HCT116 (cell line): ENCODE measurements at regions not wholly inside any gene's neighbourhood (a gene's known extent, or its start where the extent isn't known, plus 50 kb on each side); places are given as distances from the start of the nearest gene placed in this dataset.

Source experiments
- ATAC-seq: fragments of 200-7000 bp; cut with Tn5 transposase; 2 replicates; pipeline ENCODE4 v1.9.1; 2020; ENCODE audit warnings: mild to moderate bottlenecking, moderate library complexity
- BruUV-seq: library from RNA; stranded (reverse); fragments of 400-500 nt; replicated peaks from 2 replicates; lab custom pipeline; 2021; lab: Mats Ljungman, UMichigan
- CTCF ChIA-PET: fragments of 300-600 bp; sonication (Branson Sonifier 250); formaldehyde crosslinking; loops from one replicate; lab custom pipeline; 2021; ENCODE audit warnings: antibody characterized with exemption; lab: Charles Lee
- POLR2A ChIA-PET: fragments of 300-600, 350-600 bp; sonication (Branson Sonifier 250); formaldehyde crosslinking; loops from one replicate; lab custom pipeline; 2021; ENCODE audit warnings: antibody characterized with exemption; lab: Charles Lee
- RAD21 ChIA-PET, 2 experiments: fragments of 300-600 bp; sonication (Branson Sonifier 250); formaldehyde crosslinking; loops; one replicate each; lab custom pipeline; 2023; ENCODE audit warnings: low total read pairs in 2 of 2; ENCODE audit not compliant: uncharacterized antibody in 2 of 2, unreplicated experiment in 2 of 2, low non-redundant PET in 1 of 2; lab: Charles Lee
- DNase-seq: peaks from one replicate; pipeline ENCODE4 v3.0.0-alpha.2; 2010; ENCODE audit warnings: low read depth, low spot score
- H2AFZ ChIP-seq: fragments of 200-600 bp; shearing (Covaris generic), sonication (generic); 2 replicates; pipeline ENCODE4 v1.6.1; 2017; ENCODE audit warnings: low read depth, mixed run types, mixed read lengths, antibody characterized with exemption, low read length; ENCODE audit not compliant: poor library complexity, severe bottlenecking
- H3K27ac ChIP-seq: 2 replicates; pipeline ENCODE4 v1.5.1; 2012; ENCODE audit warnings: low read depth, low read length
- H3K27me3 ChIP-seq: fragments of 200-600 bp; sonication (generic); 2 replicates; pipeline ENCODE4 v1.6.1; 2016; ENCODE audit warnings: mixed run types, low read length, mixed read lengths; ENCODE audit not compliant: insufficient read depth
- H3K36me3 ChIP-seq, 2 experiments: fragments of 200-500 bp in 1 of 2; fragments of 200-600 bp in 1 of 2; sonication (Bioruptor generic) in 1 of 2; sonication (generic) in 1 of 2; 2 replicates each; pipeline versions ENCODE4 v1.5.1 to v1.6.1; 2014 to 2016; ENCODE audit warnings: low read length in 2 of 2, inconsistent platforms in 1 of 2, mixed read lengths in 1 of 2, mixed run types in 1 of 2; ENCODE audit not compliant: insufficient read depth in 2 of 2, control insufficient read depth in 1 of 2
- H3K4me1 ChIP-seq, 2 experiments: fragments of 200-600 bp in 1 of 2; sonication (generic) in 1 of 2; 2 replicates each; pipeline versions ENCODE4 v1.5.1 to v1.6.1; 2012 to 2017; ENCODE audit warnings: low read length in 2 of 2, inconsistent platforms in 1 of 2, mild to moderate bottlenecking in 1 of 2, mixed read lengths in 1 of 2, mixed run types in 1 of 2, moderate library complexity in 1 of 2; ENCODE audit not compliant: insufficient read depth in 2 of 2, control insufficient read depth in 1 of 2
- H3K4me2 ChIP-seq: fragments of 200-600 bp; sonication (generic); 2 replicates; pipeline ENCODE4 v1.6.1; 2017; ENCODE audit warnings: mixed run types, low read length, mixed read lengths
- H3K4me3 ChIP-seq, 2 experiments: fragments of 200-600 bp in 1 of 2; sonication (generic) in 1 of 2; replicated peaks in 1 of 2; 2 replicates each; pipeline ENCODE4 v1.5.1; 2011 to 2016; ENCODE audit warnings: low read length in 2 of 2, control low read depth in 1 of 2, low read depth in 1 of 2, mild to moderate bottlenecking in 1 of 2, mixed read lengths in 1 of 2, mixed run types in 1 of 2
- H3K79me2 ChIP-seq: fragments of 200-600 bp; sonication (generic); 2 replicates; pipeline ENCODE4 v1.6.1; 2017; ENCODE audit warnings: mild to moderate bottlenecking, mixed run types, low read length, moderate library complexity, mixed read lengths; ENCODE audit not compliant: insufficient read depth
- H3K9ac ChIP-seq: fragments of 200-600 bp; sonication (generic); 2 replicates; pipeline ENCODE4 v1.6.1; 2016; ENCODE audit warnings: low read length, mixed read lengths
- H3K9me2 ChIP-seq: fragments of 200-600 bp; sonication (generic), shearing (Covaris generic); 2 replicates; pipeline ENCODE4 v1.6.1; 2017; ENCODE audit warnings: mixed run types, mild to moderate bottlenecking, moderate library complexity; ENCODE audit not compliant: insufficient read depth
- H3K9me3 ChIP-seq, 2 experiments: fragments of 200-500 bp in 1 of 2; fragments of 200-600 bp in 1 of 2; sonication (Bioruptor generic) in 1 of 2; sonication (generic) in 1 of 2; 2 replicates each; pipeline ENCODE4 v1.6.1; 2014 to 2017; ENCODE audit warnings: low read length in 2 of 2, mixed read lengths in 2 of 2, inconsistent platforms in 1 of 2, low read depth in 1 of 2, mild to moderate bottlenecking in 1 of 2, mixed run types in 1 of 2, moderate library complexity in 1 of 2; ENCODE audit not compliant: control insufficient read depth in 1 of 2, insufficient read depth in 1 of 2
- H4K20me1 ChIP-seq: fragments of 200-600 bp; sonication (generic), shearing (Covaris generic); 2 replicates; pipeline ENCODE4 v1.6.1; 2017; ENCODE audit warnings: mixed run types, mild to moderate bottlenecking, moderate library complexity; ENCODE audit not compliant: insufficient read depth
- CBX3 ChIP-seq: IDR thresholded peaks from 2 replicates; pipeline ENCODE4 v1.6.1; 2012; ENCODE audit warnings: low read depth
- EGR1 ChIP-seq: IDR thresholded peaks from 2 replicates; pipeline ENCODE4 v1.6.1; 2012; ENCODE audit warnings: low read depth
- EZH2 ChIP-seq: fragments of 200-600 bp; sonication (generic); IDR thresholded peaks from 2 replicates; pipeline ENCODE4 v1.6.1; 2017; ENCODE audit warnings: antibody characterized with exemption, mixed run types
- EZH2phosphoT487 ChIP-seq: fragments of 200-600 bp; IDR thresholded peaks from 2 replicates; pipeline ENCODE4 v1.6.1; 2018; ENCODE audit warnings: antibody characterized with exemption, borderline replicate concordance
- FOSL1 ChIP-seq: IDR thresholded peaks from 2 replicates; pipeline ENCODE4 v1.6.1; 2012; ENCODE audit warnings: low read depth
- JUND ChIP-seq: IDR thresholded peaks from 2 replicates; pipeline ENCODE4 v1.6.1; 2012
- MAX ChIP-seq: IDR thresholded peaks from 2 replicates; pipeline ENCODE4 v1.6.1; 2012
- POLR2A ChIP-seq: IDR thresholded peaks from 2 replicates; pipeline ENCODE4 v1.7.0; 2011; ENCODE audit warnings: borderline replicate concordance; ENCODE audit not compliant: insufficient read depth, insufficient read length; ENCODE audit errors: extremely low read depth
- RAD21 ChIP-seq: IDR thresholded peaks from 2 replicates; pipeline ENCODE4 v1.6.1; 2012; ENCODE audit warnings: low read depth, mild to moderate bottlenecking
- SP1 ChIP-seq: IDR thresholded peaks from 2 replicates; pipeline ENCODE4 v1.6.1; 2012; ENCODE audit warnings: low read depth
- SRF ChIP-seq: IDR thresholded peaks from 2 replicates; pipeline ENCODE4 v1.6.1; 2012; ENCODE audit warnings: low read depth
- TCF7L2 ChIP-seq: IDR thresholded peaks from 2 replicates; pipeline ENCODE4 v1.7.0; 2011; ENCODE audit warnings: borderline replicate concordance, inconsistent platforms; ENCODE audit not compliant: insufficient read depth, insufficient read length; ENCODE audit errors: extremely low read depth
- YY1 ChIP-seq: IDR thresholded peaks from 2 replicates; pipeline ENCODE4 v1.6.1; 2011; ENCODE audit warnings: low read length, low read depth, moderate library complexity, mild to moderate bottlenecking; ENCODE audit not compliant: insufficient replicate concordance; ENCODE audit errors: extremely low read depth
- ZBTB33 ChIP-seq: IDR thresholded peaks from 2 replicates; pipeline ENCODE4 v1.6.1; 2011; ENCODE audit warnings: mild to moderate bottlenecking, low read length, moderate library complexity; ENCODE audit not compliant: insufficient replicate concordance; ENCODE audit errors: extremely low read depth
- ZFX ChIP-seq: fragments of 450-650 bp; IDR thresholded peaks from 2 replicates; pipeline ENCODE4 v1.6.1; 2017
- ZNF274 ChIP-seq: fragments of 200-500 bp; sonication (Bioruptor generic); IDR thresholded peaks from 2 replicates; pipeline ENCODE4 v1.6.1; 2014; ENCODE audit warnings: mild to moderate bottlenecking, low read depth, low read length, inconsistent platforms
- intact Hi-C: fragments of 100-400 bp; cut with micrococcal nuclease; formaldehyde crosslinking; loops from 2 replicates; pipeline ENCODE4 v1.10.0; 2022
- TF ChIP-seq, protein P1 (sequence below), 3 experiments: fragments of 200-600 bp in 1 of 3; sonication (generic) in 1 of 3; IDR thresholded peaks in 2 of 3; conservative IDR thresholded peaks in 1 of 3; 2 replicates each; pipeline ENCODE4 v1.5.1; 2012 to 2017; ENCODE audit warnings: low read depth in 2 of 3, low read length in 2 of 3, antibody characterized with exemption in 1 of 3, borderline replicate concordance in 1 of 3, control low read depth in 1 of 3, mild to moderate bottlenecking in 1 of 3, mixed read lengths in 1 of 3, mixed run types in 1 of 3, moderate library complexity in 1 of 3; ENCODE audit not compliant: insufficient read depth in 1 of 3

- no peak for TF ChIP-seq EZH2phosphoT487
- TF ChIP-seq ZFX: peak; percentile 26; the same call in 1 of the 2 replicates
- 0 out of 2 replicates have a peak, but pooled peaks have one; percentile 6 for TF ChIP-seq SP1
Observed at GRCh38 chr22:46078241-46079092, 71.9 kb upstream of the PPARA start (continued).

DNA sequence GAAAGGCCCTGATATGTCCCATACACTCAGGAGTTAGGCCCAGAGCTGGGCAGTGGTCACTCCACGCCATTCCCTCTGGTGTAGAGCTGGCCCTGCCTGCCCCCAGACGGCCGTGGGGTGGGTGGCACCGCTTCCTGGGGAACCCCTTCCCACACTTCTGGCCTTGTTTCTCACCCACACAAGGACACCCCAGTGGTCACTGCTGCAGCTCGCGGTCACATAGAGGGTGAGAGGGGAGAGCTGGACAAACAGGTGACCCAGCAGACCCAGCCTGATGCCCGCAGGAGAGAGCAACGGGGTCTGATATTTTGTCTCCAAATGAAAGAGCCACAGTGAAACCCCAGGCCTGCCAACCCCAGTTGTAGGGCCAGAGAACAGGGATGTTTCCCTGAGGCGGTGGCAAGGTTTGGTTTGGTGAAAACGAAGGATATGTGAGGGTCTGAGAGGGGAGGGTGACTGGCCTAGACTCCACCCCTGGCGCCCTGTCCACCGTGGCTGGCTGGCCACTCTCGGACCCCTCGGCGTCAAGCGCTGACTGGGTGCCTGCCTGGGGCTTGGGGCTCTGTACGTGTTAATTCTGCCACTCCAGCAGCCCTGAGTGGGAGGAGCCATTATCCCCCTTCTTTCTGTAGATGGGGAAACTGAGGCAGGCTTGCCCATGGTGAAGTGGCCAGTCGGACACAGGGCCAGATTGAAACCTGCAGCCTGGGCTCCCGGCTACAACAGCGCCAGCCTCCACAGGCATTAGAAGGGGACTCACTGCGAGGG is 71.0 kb upstream of the PPARA start:
- TF ChIP-seq FOSL1 (no peak), POLR2A (no peak), EZH2 (no peak), RAD21 (no peak), SRF (no peak), EZH2phosphoT487 (no peak), ZBTB33 (no peak), JUND (no peak), MAX (no peak), YY1 (no peak), ZFX (no peak), EGR1 (no peak), TCF7L2 (no peak), ZNF274 (no peak), CBX3 (no peak)
- TF ChIP-seq, protein P1, sequence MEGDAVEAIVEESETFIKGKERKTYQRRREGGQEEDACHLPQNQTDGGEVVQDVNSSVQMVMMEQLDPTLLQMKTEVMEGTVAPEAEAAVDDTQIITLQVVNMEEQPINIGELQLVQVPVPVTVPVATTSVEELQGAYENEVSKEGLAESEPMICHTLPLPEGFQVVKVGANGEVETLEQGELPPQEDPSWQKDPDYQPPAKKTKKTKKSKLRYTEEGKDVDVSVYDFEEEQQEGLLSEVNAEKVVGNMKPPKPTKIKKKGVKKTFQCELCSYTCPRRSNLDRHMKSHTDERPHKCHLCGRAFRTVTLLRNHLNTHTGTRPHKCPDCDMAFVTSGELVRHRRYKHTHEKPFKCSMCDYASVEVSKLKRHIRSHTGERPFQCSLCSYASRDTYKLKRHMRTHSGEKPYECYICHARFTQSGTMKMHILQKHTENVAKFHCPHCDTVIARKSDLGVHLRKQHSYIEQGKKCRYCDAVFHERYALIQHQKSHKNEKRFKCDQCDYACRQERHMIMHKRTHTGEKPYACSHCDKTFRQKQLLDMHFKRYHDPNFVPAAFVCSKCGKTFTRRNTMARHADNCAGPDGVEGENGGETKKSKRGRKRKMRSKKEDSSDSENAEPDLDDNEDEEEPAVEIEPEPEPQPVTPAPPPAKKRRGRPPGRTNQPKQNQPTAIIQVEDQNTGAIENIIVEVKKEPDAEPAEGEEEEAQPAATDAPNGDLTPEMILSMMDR (IDR thresholded peaks at IDR 0.05 in 2 of 3, conservative IDR thresholded peaks at IDR 0.05 in 1 of 3; ENCODE audit: borderline replicate concordance in 1 of 3, insufficient read depth in 1 of 3, low read depth in 2 of 3, low read length in 2 of 3): no peak
- Histone ChIP-seq H3K27ac (peak overlapping the region; percentile 100), H4K20me1 (no peaks in the 10 kb centered on the region), H3K4me2 (peak overlapping the region; percentile 99), H3K4me3 (peak overlapping the region; percentile 60 to 64), H3K9me3 (no peaks in the 10 kb centered on the region), H3K79me2 (peaks cover 100% of the 10 kb centered on the region), H3K4me1 (peaks cover 70 to 89% of the 10 kb centered on the region in 2 experiments), H3K27me3 (no peaks in the 10 kb centered on the region), H2AFZ (no peak overlapping the region), H3K9ac (peak overlapping the region; percentile 99), H3K36me3 (peaks cover 4 to 32% of the 10 kb centered on the region in 2 experiments; a peak in 2 of 4 replicates), H3K9me2 (no peaks in the 10 kb centered on the region)
- TSS peak; percentile 20 for BruUV-seq
- POLR2A ChIA-PET: interaction anchor here (1.4 to 1.9 kb wide), 2 partner anchors 65 to 73 kb away, joined by 5 to 7 read pairs; no protein-coding TSS in a partner anchor
- RAD21 ChIA-PET: no interaction called here
- ATAC-seq (peak; percentile 6), DNase-seq (no peak)
- CTCF ChIA-PET: interaction anchor here (2.0 to 3.6 kb wide), 2 partner anchors 73 kb away, joined by 11 to 13 read pairs; no protein-coding TSS in a partner anchor
- intact Hi-C loops: no loop called here
